ENCODE measurements at regions not wholly inside any gene's neighbourhood (a gene's known extent, or its start where the extent isn't known, plus 50 kb on each side); places are given as distances from the start of the nearest gene placed in this dataset.

DNA sequence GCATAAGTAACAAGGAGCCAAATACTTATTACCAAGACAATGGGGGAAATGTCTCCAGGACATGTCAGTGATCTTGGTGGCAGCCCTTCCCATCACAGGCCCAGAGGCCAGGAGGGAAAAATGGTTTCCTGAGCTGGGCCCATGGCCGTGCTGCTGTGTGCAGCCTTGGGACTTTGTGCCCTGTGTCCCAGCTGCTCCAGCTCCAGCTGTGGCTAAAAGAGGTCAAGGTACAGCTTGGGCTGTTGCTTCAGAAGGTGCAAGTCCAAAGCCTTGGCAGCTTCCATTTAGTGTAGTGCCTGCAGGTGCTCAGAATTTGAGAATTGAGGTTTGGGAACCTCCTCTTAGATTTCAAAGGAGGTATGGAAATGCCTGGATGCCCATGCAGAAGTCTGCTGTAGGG lies 212.3 kb upstream of the DCN start:
- Histone ChIP-seq H3K27me3 (ENCODE audit: control insufficient read depth, insufficient read depth, low read length) (no peaks in the 10 kb centered on the region), H3K4me3 (ENCODE audit: low read depth, low read length) (no peak overlapping the region), H3K36me3 (ENCODE audit: control insufficient read depth, insufficient read depth, low read length) (no peaks in the 10 kb centered on the region)
- TF ChIP-seq, protein P1, sequence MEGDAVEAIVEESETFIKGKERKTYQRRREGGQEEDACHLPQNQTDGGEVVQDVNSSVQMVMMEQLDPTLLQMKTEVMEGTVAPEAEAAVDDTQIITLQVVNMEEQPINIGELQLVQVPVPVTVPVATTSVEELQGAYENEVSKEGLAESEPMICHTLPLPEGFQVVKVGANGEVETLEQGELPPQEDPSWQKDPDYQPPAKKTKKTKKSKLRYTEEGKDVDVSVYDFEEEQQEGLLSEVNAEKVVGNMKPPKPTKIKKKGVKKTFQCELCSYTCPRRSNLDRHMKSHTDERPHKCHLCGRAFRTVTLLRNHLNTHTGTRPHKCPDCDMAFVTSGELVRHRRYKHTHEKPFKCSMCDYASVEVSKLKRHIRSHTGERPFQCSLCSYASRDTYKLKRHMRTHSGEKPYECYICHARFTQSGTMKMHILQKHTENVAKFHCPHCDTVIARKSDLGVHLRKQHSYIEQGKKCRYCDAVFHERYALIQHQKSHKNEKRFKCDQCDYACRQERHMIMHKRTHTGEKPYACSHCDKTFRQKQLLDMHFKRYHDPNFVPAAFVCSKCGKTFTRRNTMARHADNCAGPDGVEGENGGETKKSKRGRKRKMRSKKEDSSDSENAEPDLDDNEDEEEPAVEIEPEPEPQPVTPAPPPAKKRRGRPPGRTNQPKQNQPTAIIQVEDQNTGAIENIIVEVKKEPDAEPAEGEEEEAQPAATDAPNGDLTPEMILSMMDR (IDR thresholded peaks at IDR 0.05; ENCODE audit: insufficient read depth, low read length, poor library complexity, severe bottlenecking), result no peak
- no peak for DNase-seq (ENCODE audit: low read depth)

GRCh38 chr12:91388573-91388972 lies 206.0 kb upstream of the DCN start:
- DNase-seq (ENCODE audit: low read depth), result peak; percentile 42
- H3K36me3 ChIP-seq (ENCODE audit: control insufficient read depth, insufficient read depth, low read length), result no peaks in the 10 kb centered on the region
- H3K4me3 ChIP-seq (ENCODE audit: low read depth, low read length), result no peak overlapping the region
- no peaks in the 10 kb centered on the region for H3K27me3 ChIP-seq (ENCODE audit: control insufficient read depth, insufficient read depth, low read length)
- TF ChIP-seq, protein P1 (IDR thresholded peaks at IDR 0.05; ENCODE audit: insufficient read depth, low read length, poor library complexity, severe bottlenecking), result no peak

DNA sequence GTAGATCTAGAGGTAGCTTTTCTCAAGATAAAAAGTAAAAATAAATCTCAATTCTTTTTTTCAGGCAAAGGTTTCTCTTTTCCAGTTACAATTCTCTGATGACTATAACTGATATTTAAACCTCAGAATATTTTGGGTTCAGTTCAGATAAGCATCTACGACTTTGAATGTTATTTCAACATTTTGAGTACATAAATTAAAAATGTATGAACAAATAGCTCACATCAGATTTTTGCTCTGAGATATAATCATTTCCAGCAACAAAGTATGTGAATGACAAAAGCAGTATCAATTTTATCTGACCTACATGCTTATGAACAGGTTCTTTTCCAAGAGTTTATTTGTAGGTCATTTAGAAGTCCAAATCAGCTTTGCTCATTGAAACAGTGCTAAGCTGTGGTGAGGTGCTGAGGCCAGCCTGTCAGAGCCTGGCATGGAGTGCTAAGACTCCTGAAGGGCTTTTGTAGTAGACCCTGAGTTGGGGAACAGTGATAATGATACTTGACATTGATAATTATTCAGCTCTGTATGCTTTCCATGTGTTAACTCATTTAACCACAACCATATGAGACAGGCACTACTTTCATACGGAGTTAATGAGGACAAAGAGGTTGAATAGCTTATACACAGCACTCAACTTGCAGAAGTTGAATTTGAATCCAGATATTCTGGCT lies 205.0 kb upstream of the DCN start:
- Histone ChIP-seq H3K4me3 (ENCODE audit: low read depth, low read length) (no peak overlapping the region), H3K27me3 (ENCODE audit: control insufficient read depth, insufficient read depth, low read length) (no peaks in the 10 kb centered on the region), H3K36me3 (ENCODE audit: control insufficient read depth, insufficient read depth, low read length) (no peaks in the 10 kb centered on the region)
- TF ChIP-seq, protein P1 (IDR thresholded peaks at IDR 0.05; ENCODE audit: insufficient read depth, low read length, poor library complexity, severe bottlenecking), result no peak
- DNase-seq (ENCODE audit: low read depth), result no peak

DNA sequence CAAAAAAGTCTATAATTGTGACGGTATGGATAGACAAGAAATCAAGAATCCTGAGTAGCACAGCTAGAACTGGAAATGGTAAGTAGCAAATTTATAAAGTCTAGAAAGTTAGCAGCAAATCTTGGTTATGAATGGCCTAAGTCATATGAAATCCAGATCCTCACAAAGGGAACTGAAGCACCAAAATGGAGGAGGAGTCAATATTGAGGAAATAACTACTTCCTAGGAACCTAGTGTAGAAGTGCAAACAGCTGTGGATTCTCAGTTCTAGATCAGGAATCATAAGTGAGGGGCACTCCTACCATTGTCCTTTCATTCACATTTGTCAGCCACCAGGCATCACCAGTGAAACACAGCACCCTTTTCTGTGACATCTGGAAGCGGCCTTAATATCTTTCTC lies 202.2 kb upstream of the DCN start:
- Histone ChIP-seq H3K4me3 (ENCODE audit: low read depth, low read length) (no peak overlapping the region), H3K27me3 (ENCODE audit: control insufficient read depth, insufficient read depth, low read length) (no peaks in the 10 kb centered on the region), H3K36me3 (ENCODE audit: control insufficient read depth, insufficient read depth, low read length) (no peaks in the 10 kb centered on the region)
- no peak for DNase-seq (ENCODE audit: low read depth)
- TF ChIP-seq, protein P1 (IDR thresholded peaks at IDR 0.05; ENCODE audit: insufficient read depth, low read length, poor library complexity, severe bottlenecking), result no peak

DNA sequence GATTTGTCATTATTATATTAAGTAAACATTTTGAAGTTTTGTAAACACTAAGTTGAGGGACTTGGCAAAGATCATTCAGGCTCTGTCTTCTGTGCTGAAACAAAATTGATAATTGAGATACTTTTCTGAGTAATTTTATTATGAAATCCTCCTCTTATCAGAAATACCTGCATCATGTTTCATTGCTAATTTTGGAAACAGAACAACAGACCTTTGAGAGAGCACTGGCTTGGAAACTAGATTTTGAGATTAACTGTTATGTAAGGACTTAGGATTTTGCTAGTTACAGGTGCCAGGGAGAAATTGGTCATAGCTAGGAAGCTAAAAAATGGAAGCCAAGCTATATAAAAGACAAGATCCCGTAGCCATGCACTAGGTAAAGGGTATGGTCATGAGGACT lies 201.7 kb upstream of the DCN start:
- TF ChIP-seq, protein P1 (IDR thresholded peaks at IDR 0.05; ENCODE audit: insufficient read depth, low read length, poor library complexity, severe bottlenecking), result no peak

DNA sequence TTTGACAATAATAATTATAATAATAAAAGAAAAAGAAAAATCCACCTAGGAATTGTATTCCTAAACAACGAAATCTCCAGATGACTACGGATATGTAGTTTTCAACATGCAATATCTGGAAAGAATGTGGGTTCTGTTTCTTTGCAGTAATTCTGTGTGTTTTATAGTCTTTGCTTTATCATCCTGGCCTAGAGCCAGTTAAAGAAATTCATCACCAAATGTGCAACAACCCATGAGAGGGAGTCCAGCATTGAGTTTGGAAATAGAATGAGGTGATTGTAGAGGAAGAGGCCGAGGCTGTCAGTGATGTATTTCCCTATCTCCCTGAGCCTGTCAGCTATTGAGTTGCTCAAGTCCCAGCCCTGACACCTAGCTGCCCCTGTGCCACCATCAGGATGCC lies 200.5 kb upstream of the DCN start:
- Histone ChIP-seq H3K36me3 (ENCODE audit: control insufficient read depth, insufficient read depth, low read length) (no peaks in the 10 kb centered on the region), H3K27me3 (ENCODE audit: control insufficient read depth, insufficient read depth, low read length) (no peaks in the 10 kb centered on the region), H3K4me3 (ENCODE audit: low read depth, low read length) (no peak overlapping the region)
- TF ChIP-seq, protein P1 (IDR thresholded peaks at IDR 0.05; ENCODE audit: insufficient read depth, low read length, poor library complexity, severe bottlenecking), result no peak
- no peak for DNase-seq (ENCODE audit: low read depth)

More for the DNA sequence above, 201.7 kb upstream of the DCN start:
- Histone ChIP-seq H3K36me3 (ENCODE audit: control insufficient read depth, insufficient read depth, low read length) (no peaks in the 10 kb centered on the region), H3K4me3 (ENCODE audit: low read depth, low read length) (no peak overlapping the region), H3K27me3 (ENCODE audit: control insufficient read depth, insufficient read depth, low read length) (no peaks in the 10 kb centered on the region)
- no peak for DNase-seq (ENCODE audit: low read depth)
